GM21576 (cell line): ENCODE measurements at regions not wholly inside any gene's neighbourhood (a gene's known extent, or its start where the extent isn't known, plus 50 kb on each side); places are given as distances from the start of the nearest gene placed in this dataset.

Experiments
- ATAC-seq: cut with Tn5 transposase; IDR thresholded peaks from one replicate; pipeline ENCODE4 v1.9.1; 2021; ENCODE audit warnings: mild to moderate bottlenecking, moderate library complexity; ENCODE audit not compliant: unreplicated experiment

DNA sequence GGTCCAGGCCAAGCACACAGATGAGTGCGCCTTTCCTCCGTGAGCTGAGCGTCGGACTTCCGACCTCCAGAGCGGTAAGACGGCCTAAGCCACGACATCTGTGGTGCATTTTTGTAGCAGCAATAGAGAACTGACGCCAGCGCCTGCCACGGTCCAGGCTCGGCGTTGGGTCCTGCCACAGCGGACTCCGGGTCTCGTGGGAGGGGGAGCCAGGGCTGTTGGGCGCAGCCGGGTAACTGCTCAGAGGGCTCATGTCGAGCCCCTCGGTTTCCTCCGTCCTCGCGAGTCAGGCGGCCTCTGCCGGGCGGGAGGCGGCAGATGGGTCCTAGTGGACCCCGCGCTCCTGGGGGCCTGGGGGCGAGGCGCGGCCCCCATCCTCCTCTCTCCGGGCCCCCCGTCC lies 216.1 kb downstream of the QKI start:
- no peak for ATAC-seq

DNA sequence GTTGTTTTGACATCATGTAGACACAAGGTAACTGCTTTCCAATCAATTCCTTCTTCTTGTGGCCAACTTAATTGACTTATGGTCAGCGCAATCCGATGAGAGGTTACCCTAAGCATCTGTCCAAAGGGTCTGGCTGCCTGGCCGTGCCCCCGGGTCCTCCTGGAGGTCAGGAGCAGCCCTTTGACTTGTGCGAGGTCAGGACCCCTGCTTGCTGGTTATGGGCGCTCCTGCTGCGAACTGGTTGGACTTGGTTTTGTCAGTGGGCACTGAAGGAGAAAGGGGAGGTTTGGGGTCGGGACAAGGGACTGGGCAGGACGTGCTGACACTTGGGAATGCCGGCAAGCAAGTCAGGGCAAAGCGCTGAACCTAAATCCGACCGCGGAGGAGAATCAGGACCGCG lies 215.6 kb downstream of the QKI start:
- no peak for ATAC-seq
